ENCODE measurements at regions not wholly inside any gene's neighbourhood (a gene's known extent, or its start where the extent isn't known, plus 50 kb on each side); places are given as distances from the start of the nearest gene placed in this dataset.

DNA sequence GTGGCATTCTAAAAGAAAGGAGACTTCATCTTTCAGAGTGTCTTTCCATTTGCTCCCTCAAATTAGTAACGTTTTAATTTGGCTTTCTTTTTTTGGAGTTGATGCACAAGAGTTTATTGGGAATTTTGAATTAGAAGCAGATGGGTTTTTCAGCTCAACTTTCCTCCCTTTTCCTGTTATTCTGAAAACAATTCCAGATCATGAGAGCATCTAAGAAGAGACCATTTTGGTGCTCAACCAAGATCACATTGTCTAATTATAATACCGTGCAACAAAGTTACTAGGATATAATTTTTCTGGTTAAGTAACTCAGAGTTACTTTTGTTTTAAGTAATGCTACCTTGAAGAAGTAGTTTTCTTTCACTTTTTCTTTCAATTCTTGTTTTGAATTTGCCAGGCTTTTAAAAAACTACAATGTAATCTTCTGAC, 396.6 kb upstream of the KLF6 start:
- H3K9ac ChIP-seq (ENCODE audit: low read depth in 1 of 2, low read length in 2 of 2): no peak overlapping the region

DNA sequence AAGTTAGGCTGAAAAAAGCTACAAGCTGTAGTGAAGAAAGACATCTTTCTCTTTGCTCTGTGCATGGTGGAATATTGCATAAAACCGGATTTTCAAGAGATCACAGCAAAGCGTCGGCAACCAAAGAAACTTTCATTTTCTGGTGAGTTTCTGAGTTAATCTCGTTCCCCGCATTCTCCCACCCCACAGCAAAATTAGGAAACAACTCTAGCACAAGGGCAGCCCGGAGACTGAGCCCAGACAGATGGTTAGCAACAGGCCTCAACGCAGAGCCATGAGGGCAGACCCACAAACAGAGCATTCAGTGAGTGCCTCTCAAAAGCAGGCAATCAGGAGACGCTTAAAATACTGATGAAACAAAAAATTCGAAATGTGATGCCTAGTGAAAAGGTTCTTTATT, 396.1 kb upstream of the KLF6 start:
- Histone ChIP-seq H3K27me3 (ENCODE audit: control insufficient read depth in 4 of 4, insufficient read depth in 4 of 4, low read length in 3 of 4) (no peaks in the 10 kb centered on the region), H3K9ac (ENCODE audit: low read depth in 1 of 2, low read length in 2 of 2) (no peak overlapping the region), H3K4me3 (ENCODE audit: low read depth in 1 of 3, low read length in 3 of 3) (no peak overlapping the region), H3K4me1 (ENCODE audit: control insufficient read depth in 4 of 4, insufficient read depth in 4 of 4, low read length in 3 of 4) (no peaks in the 10 kb centered on the region), H3K36me3 (ENCODE audit: control insufficient read depth in 4 of 4, insufficient read depth in 3 of 4, low read depth in 1 of 4, low read length in 3 of 4) (no peaks in the 10 kb centered on the region), H3K9me3 (ENCODE audit: control insufficient read depth in 4 of 4, low read length in 3 of 4) (no peaks in the 10 kb centered on the region), H3K27ac (ENCODE audit: low read depth in 1 of 2, low read length in 2 of 2) (no peak overlapping the region)
- DNase-seq (ENCODE audit: low spot score): no peak
- 86% methylated on average over 9 of the region's 9 CpGs for WGBS
- TF ChIP-seq EGR1 (IDR thresholded peaks at IDR 0.05; ENCODE audit: low read depth in 2 of 2) (no peak), HNF4A (conservative IDR thresholded peaks at IDR 0.05) (no peak), HNF4G (IDR thresholded peaks at IDR 0.05) (no peak), TAF1 (conservative IDR thresholded peaks at IDR 0.05) (no peak), SP1 (IDR thresholded peaks at IDR 0.05) (no peak), FOXA1 (IDR thresholded peaks at IDR 0.05) (no peak), RXRA (IDR thresholded peaks at IDR 0.05) (no peak), RAD21 (IDR thresholded peaks at IDR 0.05) (no peak), YY1 (IDR thresholded peaks at IDR 0.05) (no peak)
- TF ChIP-seq, protein P1, sequence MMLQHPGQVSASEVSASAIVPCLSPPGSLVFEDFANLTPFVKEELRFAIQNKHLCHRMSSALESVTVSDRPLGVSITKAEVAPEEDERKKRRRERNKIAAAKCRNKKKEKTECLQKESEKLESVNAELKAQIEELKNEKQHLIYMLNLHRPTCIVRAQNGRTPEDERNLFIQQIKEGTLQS (IDR thresholded peaks at IDR 0.05): no peak
- TF ChIP-seq, protein P2, sequence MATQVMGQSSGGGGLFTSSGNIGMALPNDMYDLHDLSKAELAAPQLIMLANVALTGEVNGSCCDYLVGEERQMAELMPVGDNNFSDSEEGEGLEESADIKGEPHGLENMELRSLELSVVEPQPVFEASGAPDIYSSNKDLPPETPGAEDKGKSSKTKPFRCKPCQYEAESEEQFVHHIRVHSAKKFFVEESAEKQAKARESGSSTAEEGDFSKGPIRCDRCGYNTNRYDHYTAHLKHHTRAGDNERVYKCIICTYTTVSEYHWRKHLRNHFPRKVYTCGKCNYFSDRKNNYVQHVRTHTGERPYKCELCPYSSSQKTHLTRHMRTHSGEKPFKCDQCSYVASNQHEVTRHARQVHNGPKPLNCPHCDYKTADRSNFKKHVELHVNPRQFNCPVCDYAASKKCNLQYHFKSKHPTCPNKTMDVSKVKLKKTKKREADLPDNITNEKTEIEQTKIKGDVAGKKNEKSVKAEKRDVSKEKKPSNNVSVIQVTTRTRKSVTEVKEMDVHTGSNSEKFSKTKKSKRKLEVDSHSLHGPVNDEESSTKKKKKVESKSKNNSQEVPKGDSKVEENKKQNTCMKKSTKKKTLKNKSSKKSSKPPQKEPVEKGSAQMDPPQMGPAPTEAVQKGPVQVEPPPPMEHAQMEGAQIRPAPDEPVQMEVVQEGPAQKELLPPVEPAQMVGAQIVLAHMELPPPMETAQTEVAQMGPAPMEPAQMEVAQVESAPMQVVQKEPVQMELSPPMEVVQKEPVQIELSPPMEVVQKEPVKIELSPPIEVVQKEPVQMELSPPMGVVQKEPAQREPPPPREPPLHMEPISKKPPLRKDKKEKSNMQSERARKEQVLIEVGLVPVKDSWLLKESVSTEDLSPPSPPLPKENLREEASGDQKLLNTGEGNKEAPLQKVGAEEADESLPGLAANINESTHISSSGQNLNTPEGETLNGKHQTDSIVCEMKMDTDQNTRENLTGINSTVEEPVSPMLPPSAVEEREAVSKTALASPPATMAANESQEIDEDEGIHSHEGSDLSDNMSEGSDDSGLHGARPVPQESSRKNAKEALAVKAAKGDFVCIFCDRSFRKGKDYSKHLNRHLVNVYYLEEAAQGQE (IDR thresholded peaks at IDR 0.05): no peak

More for the DNA sequence above, 396.6 kb upstream of the KLF6 start:
- DNase-seq (ENCODE audit: low spot score): no peak
- H3K27ac ChIP-seq (ENCODE audit: low read depth in 1 of 2, low read length in 2 of 2): no peak overlapping the region
- WGBS: 65% methylated on average over 2 of the region's 2 CpGs
- H3K4me3 ChIP-seq (ENCODE audit: low read depth in 1 of 3, low read length in 3 of 3): no peak overlapping the region
- H3K36me3 ChIP-seq (ENCODE audit: control insufficient read depth in 4 of 4, insufficient read depth in 3 of 4, low read depth in 1 of 4, low read length in 3 of 4): no peaks in the 10 kb centered on the region
- no peaks in the 10 kb centered on the region for H3K4me1 ChIP-seq (ENCODE audit: control insufficient read depth in 4 of 4, insufficient read depth in 4 of 4, low read length in 3 of 4)
- H3K27me3 ChIP-seq (ENCODE audit: control insufficient read depth in 4 of 4, insufficient read depth in 4 of 4, low read length in 3 of 4): no peaks in the 10 kb centered on the region
- TF ChIP-seq JUND (IDR thresholded peaks at IDR 0.05): no peak
- no peak for TF ChIP-seq SP1 (IDR thresholded peaks at IDR 0.05)
- TF ChIP-seq HNF4A (conservative IDR thresholded peaks at IDR 0.05): no peak
- TF ChIP-seq TAF1 (conservative IDR thresholded peaks at IDR 0.05): no peak
- TF ChIP-seq, protein P2 (IDR thresholded peaks at IDR 0.05): no peak
- TF ChIP-seq FOXA1 (IDR thresholded peaks at IDR 0.05): no peak
- TF ChIP-seq, protein P3, sequence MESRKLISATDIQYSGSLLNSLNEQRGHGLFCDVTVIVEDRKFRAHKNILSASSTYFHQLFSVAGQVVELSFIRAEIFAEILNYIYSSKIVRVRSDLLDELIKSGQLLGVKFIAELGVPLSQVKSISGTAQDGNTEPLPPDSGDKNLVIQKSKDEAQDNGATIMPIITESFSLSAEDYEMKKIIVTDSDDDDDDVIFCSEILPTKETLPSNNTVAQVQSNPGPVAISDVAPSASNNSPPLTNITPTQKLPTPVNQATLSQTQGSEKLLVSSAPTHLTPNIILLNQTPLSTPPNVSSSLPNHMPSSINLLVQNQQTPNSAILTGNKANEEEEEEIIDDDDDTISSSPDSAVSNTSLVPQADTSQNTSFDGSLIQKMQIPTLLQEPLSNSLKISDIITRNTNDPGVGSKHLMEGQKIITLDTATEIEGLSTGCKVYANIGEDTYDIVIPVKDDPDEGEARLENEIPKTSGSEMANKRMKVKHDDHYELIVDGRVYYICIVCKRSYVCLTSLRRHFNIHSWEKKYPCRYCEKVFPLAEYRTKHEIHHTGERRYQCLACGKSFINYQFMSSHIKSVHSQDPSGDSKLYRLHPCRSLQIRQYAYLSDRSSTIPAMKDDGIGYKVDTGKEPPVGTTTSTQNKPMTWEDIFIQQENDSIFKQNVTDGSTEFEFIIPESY (IDR thresholded peaks at IDR 0.05): no peak
- TF ChIP-seq YY1 (IDR thresholded peaks at IDR 0.05): no peak
- TF ChIP-seq, protein P4, sequence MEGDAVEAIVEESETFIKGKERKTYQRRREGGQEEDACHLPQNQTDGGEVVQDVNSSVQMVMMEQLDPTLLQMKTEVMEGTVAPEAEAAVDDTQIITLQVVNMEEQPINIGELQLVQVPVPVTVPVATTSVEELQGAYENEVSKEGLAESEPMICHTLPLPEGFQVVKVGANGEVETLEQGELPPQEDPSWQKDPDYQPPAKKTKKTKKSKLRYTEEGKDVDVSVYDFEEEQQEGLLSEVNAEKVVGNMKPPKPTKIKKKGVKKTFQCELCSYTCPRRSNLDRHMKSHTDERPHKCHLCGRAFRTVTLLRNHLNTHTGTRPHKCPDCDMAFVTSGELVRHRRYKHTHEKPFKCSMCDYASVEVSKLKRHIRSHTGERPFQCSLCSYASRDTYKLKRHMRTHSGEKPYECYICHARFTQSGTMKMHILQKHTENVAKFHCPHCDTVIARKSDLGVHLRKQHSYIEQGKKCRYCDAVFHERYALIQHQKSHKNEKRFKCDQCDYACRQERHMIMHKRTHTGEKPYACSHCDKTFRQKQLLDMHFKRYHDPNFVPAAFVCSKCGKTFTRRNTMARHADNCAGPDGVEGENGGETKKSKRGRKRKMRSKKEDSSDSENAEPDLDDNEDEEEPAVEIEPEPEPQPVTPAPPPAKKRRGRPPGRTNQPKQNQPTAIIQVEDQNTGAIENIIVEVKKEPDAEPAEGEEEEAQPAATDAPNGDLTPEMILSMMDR (IDR thresholded peaks at IDR 0.05; ENCODE audit: low read depth, low read length, missing input control): no peak
- TF ChIP-seq, protein P1 (IDR thresholded peaks at IDR 0.05): no peak
- TF ChIP-seq, protein P5, sequence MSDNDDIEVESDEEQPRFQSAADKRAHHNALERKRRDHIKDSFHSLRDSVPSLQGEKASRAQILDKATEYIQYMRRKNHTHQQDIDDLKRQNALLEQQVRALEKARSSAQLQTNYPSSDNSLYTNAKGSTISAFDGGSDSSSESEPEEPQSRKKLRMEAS (IDR thresholded peaks at IDR 0.05): no peak
- TF ChIP-seq RAD21 (IDR thresholded peaks at IDR 0.05): no peak
- no peak for TF ChIP-seq FOXA2 (IDR thresholded peaks at IDR 0.05)
- no peaks in the 10 kb centered on the region for H3K9me3 ChIP-seq (ENCODE audit: control insufficient read depth in 4 of 4, low read length in 3 of 4)

Measured in liver (tissue), 8 donors.